BLaER1 (cell line): ENCODE measurements at regions not wholly inside any gene's neighbourhood (a gene's known extent, or its start where the extent isn't known, plus 50 kb on each side); places are given as distances from the start of the nearest gene placed in this dataset.

Experiments
- H3K27ac ChIP-seq: shearing (Covaris generic); formaldehyde crosslinking; 2 replicates; pipeline ENCODE4 v1.8.1; 2022
- H3K27me3 ChIP-seq: shearing (Covaris generic); formaldehyde crosslinking; 2 replicates; pipeline ENCODE4 v1.8.1; 2022
- H3K36me3 ChIP-seq: shearing (Covaris generic); formaldehyde crosslinking; 2 replicates; pipeline ENCODE4 v1.8.1; 2022
- H3K4me1 ChIP-seq: shearing (Covaris generic); formaldehyde crosslinking; 2 replicates; pipeline ENCODE4 v1.8.1; 2022
- H3K4me2 ChIP-seq: shearing (Covaris generic); formaldehyde crosslinking; 2 replicates; pipeline ENCODE4 v1.8.1; 2022
- H3K4me3 ChIP-seq: shearing (Covaris generic); formaldehyde crosslinking; 2 replicates; pipeline ENCODE4 v1.8.1; 2022
- H3K9ac ChIP-seq: shearing (Covaris generic); formaldehyde crosslinking; 2 replicates; pipeline ENCODE4 v1.8.1; 2022
- H3K9me3 ChIP-seq: shearing (Covaris generic); formaldehyde crosslinking; 2 replicates; pipeline ENCODE4 v1.8.1; 2022
- H4K20me1 ChIP-seq: shearing (Covaris generic); formaldehyde crosslinking; 2 replicates; pipeline ENCODE4 v1.8.1; 2022
- Cebpa-rat ChIP-seq: shearing (Covaris generic); IDR thresholded peaks from 2 replicates; pipeline ENCODE4 v1.8.1; 2022

GRCh38 chr5:135249658-135250057, 149.4 kb downstream of the MACROH2A1 start:
- Histone ChIP-seq H3K27ac (no peak overlapping the region), H3K4me3 (no peak overlapping the region), H3K27me3 (no peaks in the 10 kb centered on the region), H3K9me3 (peaks cover 14% of the 10 kb centered on the region), H4K20me1 (no peaks in the 10 kb centered on the region), H3K36me3 (no peaks in the 10 kb centered on the region), H3K4me2 (0 out of 2 replicates have a peak overlapping the region, but pooled peaks have one; percentile 6), H3K9ac (no peak overlapping the region), H3K4me1 (peaks cover 36% of the 10 kb centered on the region)
- TF ChIP-seq Cebpa-rat = no peak

- no peaks in the 10 kb centered on the region for H4K20me1 ChIP-seq
- no peak overlapping the region for H3K9ac ChIP-seq
- H3K4me3 ChIP-seq = no peak overlapping the region
- no peak overlapping the region for H3K27ac ChIP-seq
- H3K27me3 ChIP-seq = no peaks in the 10 kb centered on the region
- H3K4me1 ChIP-seq = peaks cover 40% of the 10 kb centered on the region
- H3K9me3 ChIP-seq = peaks cover 14% of the 10 kb centered on the region
- H3K4me2 ChIP-seq = peak overlapping the region; percentile 40
- no peaks in the 10 kb centered on the region for H3K36me3 ChIP-seq
- no peak for TF ChIP-seq Cebpa-rat
These were observed 150.2 kb downstream of the MACROH2A1 start for GRCh38 chr5:135248801-135249231.

GRCh38 chr5:135246923-135247795, 151.9 kb downstream of the MACROH2A1 start:
- H3K4me2 ChIP-seq = 0 out of 2 replicates have a peak overlapping the region, but pooled peaks have one; percentile 64
- no peak for TF ChIP-seq Cebpa-rat
- H3K36me3 ChIP-seq = no peaks in the 10 kb centered on the region
- no peaks in the 10 kb centered on the region for H3K27me3 ChIP-seq
- peaks cover 7% of the 10 kb centered on the region for H3K9me3 ChIP-seq
- H3K4me1 ChIP-seq = peaks cover 40% of the 10 kb centered on the region
- H4K20me1 ChIP-seq = no peaks in the 10 kb centered on the region
- no peak overlapping the region for H3K4me3 ChIP-seq
- no peak overlapping the region for H3K9ac ChIP-seq
- H3K27ac ChIP-seq = no peak overlapping the region

DNA sequence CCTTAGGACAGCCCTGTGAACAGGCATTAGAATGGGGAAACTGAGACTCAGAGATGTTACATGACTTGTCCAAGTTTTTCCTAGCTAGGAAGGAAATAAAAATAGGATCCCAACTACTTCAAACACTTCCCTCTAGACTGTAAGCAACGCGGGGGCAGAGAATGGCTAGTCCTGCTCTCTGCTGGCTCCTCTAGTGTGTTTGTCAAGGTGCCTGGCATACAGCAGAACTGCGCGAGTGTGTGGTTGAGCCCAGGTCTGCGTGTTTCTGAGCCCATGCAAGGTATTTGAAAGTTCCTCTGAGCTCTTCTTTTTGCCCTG, 152.5 kb downstream of the MACROH2A1 start:
- Histone ChIP-seq H3K9ac (no peak overlapping the region), H3K9me3 (peaks cover 1% of the 10 kb centered on the region), H3K4me2 (peak overlapping the region; percentile 64), H3K4me3 (no peak overlapping the region), H3K36me3 (no peaks in the 10 kb centered on the region), H3K27me3 (no peaks in the 10 kb centered on the region), H3K27ac (peak overlapping the region; percentile 31; the same call in 1 of the 2 replicates), H4K20me1 (no peaks in the 10 kb centered on the region), H3K4me1 (peaks cover 40% of the 10 kb centered on the region)
- no peak for TF ChIP-seq Cebpa-rat

DNA sequence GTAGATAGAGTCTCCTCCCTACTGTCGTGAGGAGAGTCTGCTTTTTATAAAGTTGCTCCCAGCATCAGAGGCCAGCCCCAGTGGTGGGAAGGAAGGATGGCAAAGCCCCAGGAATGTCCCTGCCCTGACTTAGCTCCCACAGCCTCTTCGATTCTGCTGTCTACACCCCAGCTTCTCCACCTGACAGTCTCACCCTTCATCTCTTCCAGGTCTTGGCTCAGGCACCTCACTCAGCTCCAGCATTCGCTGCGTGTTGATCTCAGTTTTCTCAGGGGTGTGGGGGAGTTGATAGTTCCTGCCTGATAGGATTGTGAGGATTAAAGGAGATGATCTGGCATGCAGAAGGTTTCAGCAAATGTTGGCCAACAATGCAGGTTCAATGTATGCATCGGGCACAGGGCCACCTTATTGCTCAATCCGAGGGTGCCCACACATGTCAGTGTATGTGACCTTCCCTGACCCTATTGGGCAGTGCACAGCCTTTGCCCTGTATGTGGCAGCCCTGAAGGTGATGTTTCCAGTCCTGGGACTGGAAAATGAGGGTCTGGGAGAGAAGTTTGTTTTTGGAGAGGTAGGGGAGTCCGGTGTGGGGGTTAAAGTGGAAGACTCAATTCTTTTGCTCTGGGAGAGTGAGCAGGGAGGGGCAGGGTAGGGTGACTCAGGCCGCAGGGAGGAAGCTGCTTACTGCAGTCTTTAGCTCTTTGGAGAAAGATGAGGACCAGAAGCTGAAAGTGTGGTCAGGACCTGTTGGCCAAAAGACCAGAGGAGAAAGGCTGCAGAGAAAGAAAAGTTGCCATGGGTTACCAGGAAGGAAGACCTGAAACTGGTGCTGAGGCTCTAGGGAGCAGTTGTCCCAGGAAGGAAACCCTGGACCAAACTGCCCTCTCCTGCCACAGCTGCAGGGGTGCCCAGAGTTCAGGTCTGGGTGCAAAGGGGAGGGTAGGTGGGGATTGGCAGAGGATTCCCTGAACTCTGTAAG, 153.2 kb downstream of the MACROH2A1 start:
- no peaks in the 10 kb centered on the region for H3K36me3 ChIP-seq
- H3K9ac ChIP-seq = no peak overlapping the region
- no peak for TF ChIP-seq Cebpa-rat
- H3K4me1 ChIP-seq = peaks cover 40% of the 10 kb centered on the region
- H3K27me3 ChIP-seq = no peaks in the 10 kb centered on the region
- peak overlapping the region; percentile 64 for H3K4me2 ChIP-seq
- peak overlapping the region; percentile 31; the same call in 1 of the 2 replicates for H3K27ac ChIP-seq
- H3K4me3 ChIP-seq = no peak overlapping the region
- no peaks in the 10 kb centered on the region for H4K20me1 ChIP-seq
- no peaks in the 10 kb centered on the region for H3K9me3 ChIP-seq

- H3K36me3 ChIP-seq = no peaks in the 10 kb centered on the region
- H3K4me3 ChIP-seq = no peak overlapping the region
- no peaks in the 10 kb centered on the region for H3K27me3 ChIP-seq
- no peaks in the 10 kb centered on the region for H4K20me1 ChIP-seq
- H3K9ac ChIP-seq = no peak overlapping the region
- peaks cover 45% of the 10 kb centered on the region for H3K4me1 ChIP-seq
- H3K27ac ChIP-seq = no peak overlapping the region
- peak overlapping the region; percentile 22 for H3K4me2 ChIP-seq
- H3K9me3 ChIP-seq = no peaks in the 10 kb centered on the region
- no peak for TF ChIP-seq Cebpa-rat
These were observed 154.4 kb downstream of the MACROH2A1 start for GRCh38 chr5:135244620-135245021.

- no peak for TF ChIP-seq Cebpa-rat
- Histone ChIP-seq H3K4me2 (no peak overlapping the region), H3K27me3 (no peaks in the 10 kb centered on the region), H3K36me3 (no peaks in the 10 kb centered on the region), H3K27ac (0 out of 2 replicates have a peak overlapping the region, but pooled peaks have one; percentile 12), H3K4me1 (peaks cover 45% of the 10 kb centered on the region), H4K20me1 (no peaks in the 10 kb centered on the region), H3K4me3 (no peak overlapping the region), H3K9me3 (no peaks in the 10 kb centered on the region), H3K9ac (no peak overlapping the region)
These were observed 155.3 kb downstream of the MACROH2A1 start for GRCh38 chr5:135243556-135244285.

GRCh38 chr5:135242866-135243555, 156.0 kb downstream of the MACROH2A1 start:
- Histone ChIP-seq H3K9me3 (no peaks in the 10 kb centered on the region), H3K9ac (no peak overlapping the region), H3K36me3 (no peaks in the 10 kb centered on the region), H3K4me1 (peaks cover 43% of the 10 kb centered on the region), H3K4me3 (no peak overlapping the region), H3K27me3 (no peaks in the 10 kb centered on the region), H4K20me1 (no peaks in the 10 kb centered on the region), H3K4me2 (no peak overlapping the region), H3K27ac (no peak overlapping the region)
- no peak for TF ChIP-seq Cebpa-rat
